IMR-90 (cell line): ENCODE measurements at regions not wholly inside any gene's neighbourhood (a gene's known extent, or its start where the extent isn't known, plus 50 kb on each side); places are given as distances from the start of the nearest gene placed in this dataset.

Experiments
- ATAC-seq: fragments of 200-7000 bp; cut with Tn5 transposase; 2 replicates; pipeline ENCODE4 v1.9.1; 2020; ENCODE audit warnings: low read depth, mild to moderate bottlenecking, moderate library complexity
- BruUV-seq: library from RNA; stranded (reverse); fragments of 400-500 nt; replicated peaks from 2 replicates; lab custom pipeline; 2021; lab: Mats Ljungman, UMichigan
- CTCF ChIA-PET: fragments of 300-600 bp; formaldehyde crosslinking; extraction: SDS; loops from one replicate; lab custom pipeline; 2021; ENCODE audit warnings: antibody characterized with exemption; lab: Yijun Ruan, JAX
- POLR2A ChIA-PET: fragments of 300-600 bp; sonication (Branson Sonifier 250); formaldehyde crosslinking; loops from one replicate; lab custom pipeline; 2022; ENCODE audit warnings: antibody characterized with exemption; ENCODE audit not compliant: unreplicated experiment; lab: Charles Lee
- DNase-seq: peaks from one replicate; pipeline ENCODE4 v3.0.0; 2013
- H2AFZ ChIP-seq: replicated peaks from 2 replicates; pipeline ENCODE3; 2013; ENCODE audit warnings: low read length, mild to moderate bottlenecking; ENCODE audit not compliant: poor library complexity
- H2AK5ac ChIP-seq: 2 replicates; pipeline ENCODE4 v1.6.1; 2013; ENCODE audit warnings: low read depth, low read length, inconsistent platforms
- H2AK9ac ChIP-seq: replicated peaks from 2 replicates; pipeline ENCODE3; 2013; ENCODE audit warnings: mild to moderate bottlenecking, low read depth, low read length, moderate library complexity; ENCODE audit not compliant: poor library complexity
- H2BK120ac ChIP-seq: 2 replicates; pipeline ENCODE4 v1.6.1; 2013; ENCODE audit warnings: low read depth, low read length, inconsistent platforms
- H2BK15ac ChIP-seq: 3 replicates; pipeline ENCODE4 v1.6.1; 2013; ENCODE audit warnings: low read depth, low read length, inconsistent platforms
- H2BK20ac ChIP-seq: 2 replicates; pipeline ENCODE4 v1.6.1; 2013; ENCODE audit warnings: low read depth, mild to moderate bottlenecking, inconsistent platforms, low read length, moderate library complexity
- H2BK5ac ChIP-seq: 2 replicates; pipeline ENCODE4 v1.6.1; 2013; ENCODE audit warnings: mild to moderate bottlenecking, low read depth, low read length, inconsistent platforms; ENCODE audit not compliant: poor library complexity, severe bottlenecking
- H3K14ac ChIP-seq: replicated peaks from 2 replicates; pipeline ENCODE4 v1.6.1; 2013; ENCODE audit warnings: low read depth, low read length, inconsistent platforms
- H3K18ac ChIP-seq: 2 replicates; pipeline ENCODE4 v1.6.1; 2013; ENCODE audit warnings: low read depth, low read length, control low read depth
- H3K23ac ChIP-seq: 2 replicates; pipeline ENCODE4 v1.6.1; 2013; ENCODE audit warnings: low read depth, low read length, inconsistent platforms
- H3K27ac ChIP-seq: 2 replicates; pipeline ENCODE4 v1.5.1; 2013; ENCODE audit warnings: mild to moderate bottlenecking, control low read depth, low read length; ENCODE audit not compliant: insufficient read depth
- H3K27me3 ChIP-seq: 2 replicates; pipeline ENCODE4 v1.6.1; 2013; ENCODE audit warnings: low read length; ENCODE audit not compliant: control insufficient read depth, insufficient read depth
- H3K36me3 ChIP-seq: 2 replicates; pipeline ENCODE4 v1.6.1; 2013; ENCODE audit warnings: low read length, mixed read lengths; ENCODE audit not compliant: control insufficient read depth, insufficient read depth
- H3K4ac ChIP-seq: 2 replicates; pipeline ENCODE4 v1.6.1; 2013; ENCODE audit warnings: low read depth, low read length, inconsistent platforms
- H3K4me1 ChIP-seq: 2 replicates; pipeline ENCODE4 v1.6.1; 2013; ENCODE audit warnings: low read length, mixed read lengths; ENCODE audit not compliant: control insufficient read depth, insufficient read depth
- H3K4me2 ChIP-seq: 2 replicates; pipeline ENCODE4 v1.6.1; 2013; ENCODE audit warnings: low read depth, mild to moderate bottlenecking, control low read depth, low read length, moderate library complexity
- H3K4me3 ChIP-seq: 2 replicates; pipeline ENCODE4 v1.5.1; 2013; ENCODE audit warnings: low read depth, mild to moderate bottlenecking, control low read depth, low read length, moderate library complexity; ENCODE audit not compliant: insufficient read depth
- H3K56ac ChIP-seq: 2 replicates; pipeline ENCODE4 v1.6.1; 2013; ENCODE audit warnings: low read length, inconsistent platforms; ENCODE audit not compliant: insufficient read depth; ENCODE audit errors: extremely low read depth
- H3K79me1 ChIP-seq, 2 experiments: 2 replicates each; pipeline ENCODE4 v1.6.1; 2013; ENCODE audit warnings: low read length in 2 of 2, inconsistent platforms in 1 of 2, low read depth in 1 of 2
- H3K9ac ChIP-seq: 2 replicates; pipeline ENCODE4 v1.6.1; 2013; ENCODE audit warnings: low read depth, low read length, control low read depth
- H3K9me1 ChIP-seq: 2 replicates; pipeline ENCODE4 v1.6.1; 2013; ENCODE audit warnings: low read length, inconsistent platforms; ENCODE audit not compliant: insufficient read depth
- H3K9me3 ChIP-seq: 2 replicates; pipeline ENCODE4 v1.6.1; 2013; ENCODE audit warnings: low read length; ENCODE audit not compliant: control insufficient read depth, insufficient read depth
- H4K20me1 ChIP-seq: 2 replicates; pipeline ENCODE4 v1.6.1; 2013; ENCODE audit warnings: low read length, inconsistent platforms; ENCODE audit not compliant: insufficient read depth
- H4K5ac ChIP-seq: 2 replicates; pipeline ENCODE4 v1.6.1; 2013; ENCODE audit warnings: mild to moderate bottlenecking, low read depth, low read length, control low read depth
- H4K8ac ChIP-seq, 2 experiments: 2 replicates each; pipeline ENCODE4 v1.6.1; 2013; ENCODE audit warnings: low read depth in 2 of 2, low read length in 2 of 2, control low read depth in 1 of 2, inconsistent platforms in 1 of 2
- H4K91ac ChIP-seq: 2 replicates; pipeline ENCODE4 v1.6.1; 2013; ENCODE audit warnings: low read depth, low read length, inconsistent platforms; ENCODE audit not compliant: insufficient read depth
- MXI1 ChIP-seq: IDR thresholded peaks from 2 replicates; pipeline ENCODE4 v1.6.1; 2012; ENCODE audit warnings: low read depth, mild to moderate bottlenecking, low read length, moderate library complexity, borderline replicate concordance
- RAD21 ChIP-seq: IDR thresholded peaks from 2 replicates; pipeline ENCODE4 v1.6.1; 2012; ENCODE audit warnings: low read length, improper control_type of control experiment
- RCOR1 ChIP-seq: IDR thresholded peaks from 2 replicates; pipeline ENCODE4 v1.6.1; 2012; ENCODE audit warnings: mild to moderate bottlenecking, low read length, improper control_type of control experiment; ENCODE audit not compliant: insufficient replicate concordance
- RFX5 ChIP-seq: IDR thresholded peaks from 2 replicates; pipeline ENCODE4 v1.8.0; 2012; ENCODE audit warnings: low read depth, mild to moderate bottlenecking, low read length, moderate library complexity
- USF2 ChIP-seq: fragments of 150-350 bp; IDR thresholded peaks from 2 replicates; pipeline ENCODE4 v1.6.1; 2017; ENCODE audit warnings: mild to moderate bottlenecking, antibody characterized with exemption, low read length, low read depth
- WGBS, 2 experiments: methylation state at CpG; one replicate each; pipeline versions ENCODE4 v1.1.5 to v1.1.7; 2013; ENCODE audit warnings: missing lambda C conversion rate in 2 of 2; ENCODE audit not compliant: insufficient read length in 1 of 2; ENCODE audit errors: extremely low coverage in 2 of 2; 5-methylcytosine and 5-hydroxymethylcytosine counted together
- dilution Hi-C: fragments of 300-500 bp; cut with HindIII; formaldehyde crosslinking; loops from one replicate; pipeline ENCODE4 v1.14.3; 2018; ENCODE audit warnings: low sequenced_read_pairs; ENCODE audit not compliant: unreplicated experiment
- in situ Hi-C: fragments of 300-500 bp; cut with MboI; formaldehyde crosslinking; loops from 3 replicates; pipeline ENCODE4 v1.14.3; 2019; ENCODE audit warnings: low sequenced_read_pairs, inconsistent platforms, mixed read lengths
- intact Hi-C: fragments of 100-400 bp; cut with micrococcal nuclease; formaldehyde crosslinking; loops from 2 replicates; pipeline ENCODE4 v1.10.0; 2022

- Histone ChIP-seq H3K4me2 (no peak overlapping the region), H3K9ac (no peak overlapping the region), H2BK15ac (no peak overlapping the region), H2AK5ac (no peak overlapping the region), H3K36me3 (no peaks in the 10 kb centered on the region), H2BK5ac (no peak overlapping the region), H3K4me1 (no peaks in the 10 kb centered on the region), H3K27ac (no peak overlapping the region), H2BK120ac (no peak overlapping the region), H2BK20ac (no peak overlapping the region), H3K18ac (no peak overlapping the region), H3K27me3 (no peaks in the 10 kb centered on the region), H4K8ac (no peak overlapping the region), H3K9me1 (no peaks in the 10 kb centered on the region), H3K4me3 (no peak overlapping the region), H3K23ac (no peak overlapping the region), H3K4ac (no peak overlapping the region), H3K56ac (no peak overlapping the region), H3K14ac (no peak overlapping the region), H2AFZ (no peak overlapping the region), H3K9me3 (no peaks in the 10 kb centered on the region), H2AK9ac (no peak overlapping the region), H4K20me1 (no peaks in the 10 kb centered on the region), H3K79me1 (no peaks in the 10 kb centered on the region), H4K91ac (no peak overlapping the region), H4K5ac (no peak overlapping the region)
- ChIA-PET POLR2A (no interaction called here), CTCF (no interaction called here)
- no TSS peak for BruUV-seq
- in situ Hi-C loops (no loop called here), intact Hi-C loops (no loop called here), dilution Hi-C loops (no loop called here)
- ATAC-seq (no peak), DNase-seq (no peak)
- TF ChIP-seq RAD21 (no peak), USF2 (no peak), RCOR1 (no peak), MXI1 (no peak), RFX5 (no peak)
- WGBS, 2 experiments = no CpG with 5 or more reads among the region's 2 CpGs
Observed at GRCh38 chr18:41647914-41648313, 307.1 kb upstream of the PIK3C3 start.
